ENCODE measurements at regions not wholly inside any gene's neighbourhood (a gene's known extent, or its start where the extent isn't known, plus 50 kb on each side); places are given as distances from the start of the nearest gene placed in this dataset.
A peak's percentile ranks its signal among the peaks of the same experiment; 100 is the strongest.

DNA sequence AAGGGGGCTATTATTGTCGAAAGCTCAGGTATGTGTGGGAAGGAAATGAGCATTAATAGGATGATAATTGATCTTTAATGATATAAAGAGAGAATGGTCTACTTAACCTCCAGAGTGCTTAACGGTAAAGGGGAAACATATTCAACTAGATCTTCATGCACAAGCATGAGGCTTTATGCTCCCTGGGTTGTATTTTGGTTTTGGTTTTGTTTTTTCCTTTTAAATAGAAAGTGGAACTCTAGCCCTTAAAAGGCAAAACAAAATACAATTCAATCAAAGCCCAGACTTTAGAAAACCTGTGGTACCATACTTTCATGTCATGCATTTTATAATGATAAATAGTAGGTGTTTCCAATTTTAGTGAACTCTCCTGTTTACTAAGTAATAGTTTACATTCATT lies 622.7 kb downstream of the METTL15 start:
- DNase-seq (ENCODE audit: low read depth), result no peak

DNA sequence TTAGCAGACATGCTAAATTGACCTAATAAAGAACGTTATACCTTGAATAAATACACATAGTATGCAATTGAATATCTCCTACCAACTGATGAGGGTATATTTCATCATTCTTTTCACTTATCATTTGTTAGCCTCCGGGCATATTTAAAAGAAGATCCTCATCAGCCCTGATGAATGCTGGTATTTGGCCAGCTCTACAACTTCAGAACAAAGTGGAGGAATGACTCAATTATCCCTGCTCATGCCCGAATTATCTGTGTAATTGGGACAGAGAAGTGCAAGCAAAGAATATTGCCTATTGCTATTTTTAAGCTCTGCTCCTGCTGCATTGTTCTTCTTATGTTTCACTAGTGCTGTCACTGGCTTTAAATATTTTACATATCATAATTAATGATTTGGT lies 622.1 kb downstream of the METTL15 start:
- no peak for DNase-seq (ENCODE audit: low read depth)

DNA sequence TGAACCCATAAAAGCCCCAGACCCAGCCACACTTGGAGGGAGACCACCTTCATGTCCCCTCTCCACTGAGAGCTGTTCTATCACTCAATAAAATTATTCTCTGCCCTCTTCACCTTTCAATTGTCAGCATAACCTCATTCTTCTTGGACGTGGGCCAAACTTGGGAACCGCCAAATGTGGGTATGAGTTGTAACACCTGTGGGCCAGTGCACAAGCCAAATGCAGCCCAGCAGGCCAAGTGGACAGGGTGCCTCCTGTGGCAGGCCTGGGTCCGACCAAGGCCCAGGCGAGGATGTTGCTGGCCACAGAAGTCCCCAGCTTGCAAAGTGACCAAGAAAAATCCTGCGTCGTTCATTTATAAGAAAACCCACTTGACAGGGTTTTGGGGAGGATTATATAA lies 621.2 kb downstream of the METTL15 start:
- no peak for DNase-seq (ENCODE audit: low read depth)

DNA sequence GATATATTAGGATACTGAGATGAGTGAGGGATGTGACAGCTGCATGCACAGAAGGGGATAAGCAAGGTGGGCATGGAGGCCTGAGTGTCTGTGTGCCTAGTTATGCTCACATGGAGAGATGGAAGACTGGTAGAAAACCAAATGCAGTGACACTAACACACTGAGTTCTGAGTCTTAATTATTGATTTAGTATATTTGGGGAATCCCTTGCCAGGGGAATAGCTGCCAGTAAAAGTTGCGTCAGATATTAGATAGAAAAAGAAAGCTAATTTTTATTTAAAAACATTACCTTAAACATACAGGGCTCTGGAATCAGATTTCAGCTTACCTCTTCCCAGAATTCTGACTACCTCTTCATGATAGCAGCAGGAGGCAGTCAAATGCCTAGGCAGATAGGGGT lies 620.5 kb downstream of the METTL15 start:
- no peak for DNase-seq (ENCODE audit: low read depth)

DNA sequence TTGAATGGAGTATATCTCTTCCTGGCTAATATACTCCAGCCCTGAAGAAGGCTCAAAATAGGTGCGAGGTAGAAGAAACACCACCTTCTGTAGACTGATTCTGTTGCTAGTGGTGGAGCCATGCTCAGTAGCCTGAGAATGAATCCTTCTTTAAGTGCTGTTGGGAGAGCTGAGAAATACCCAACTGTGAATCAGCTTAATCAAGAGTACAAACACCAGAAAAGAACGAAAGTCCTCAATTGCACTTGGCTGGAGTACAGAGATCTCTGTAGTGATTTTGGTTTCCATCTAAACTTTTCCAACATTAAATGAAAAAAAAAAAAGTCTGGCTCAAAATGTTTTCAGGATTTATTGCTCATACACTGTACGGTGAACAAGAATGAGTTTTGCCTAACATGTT lies 619.1 kb downstream of the METTL15 start:
- no peak for DNase-seq (ENCODE audit: low read depth)

DNA sequence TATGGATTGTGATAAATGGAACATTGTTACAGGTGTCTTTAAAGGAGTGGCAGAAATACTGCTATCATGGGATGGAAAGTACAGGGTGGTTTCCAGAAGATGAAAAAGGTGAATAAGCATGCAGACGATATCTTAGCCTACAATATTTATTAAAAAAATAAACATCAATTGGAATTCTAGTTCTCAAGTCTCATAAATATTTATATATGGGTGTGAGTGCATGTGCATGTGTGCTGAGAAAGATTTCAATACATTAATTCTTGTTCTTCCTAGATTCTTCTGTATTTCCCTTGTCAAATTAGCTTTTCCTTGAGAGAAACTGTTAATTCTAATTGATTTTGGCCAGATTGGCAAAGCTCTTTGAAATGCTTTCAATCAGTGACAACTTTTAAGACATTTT lies 618.2 kb downstream of the METTL15 start:
- DNase-seq (ENCODE audit: low read depth), result no peak

DNA sequence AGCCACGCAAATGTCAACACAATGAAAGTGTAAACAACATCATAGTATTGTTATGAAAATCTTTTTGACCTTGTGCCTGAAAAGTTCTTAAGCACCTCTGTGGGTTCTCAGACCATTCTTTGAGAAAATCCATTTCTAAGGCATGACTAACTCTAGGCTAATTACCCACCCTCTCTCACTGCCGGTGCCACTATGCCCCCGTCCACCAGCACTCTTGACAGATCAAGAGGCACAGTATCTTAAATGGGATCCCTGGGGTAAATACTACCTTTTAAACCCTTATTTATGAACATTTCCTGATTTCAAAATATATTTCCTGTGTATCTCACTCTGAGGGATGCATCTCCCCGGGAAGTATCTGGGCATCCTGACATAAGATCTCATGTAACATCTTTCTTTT lies 607.5 kb downstream of the METTL15 start:
- no peak for DNase-seq (ENCODE audit: low read depth)

DNA sequence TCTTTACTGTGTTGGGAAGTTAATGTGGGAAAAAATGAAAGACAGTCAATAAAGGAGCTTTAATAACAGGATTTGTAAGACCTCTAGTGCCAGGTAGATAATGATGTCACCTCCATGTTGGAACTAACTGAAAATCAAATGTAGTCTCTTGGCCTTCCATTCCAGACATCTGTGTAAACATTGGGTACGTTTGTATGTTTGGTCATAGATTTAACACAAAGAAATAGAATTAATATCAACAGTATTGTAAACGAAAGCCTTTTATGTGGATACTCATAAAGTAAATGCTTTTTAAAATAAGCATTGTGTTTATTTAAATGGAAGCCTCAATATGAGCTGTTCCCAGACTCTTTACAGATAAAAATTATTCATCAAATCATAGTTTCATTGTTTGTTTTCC lies 605.7 kb downstream of the METTL15 start:
- no peak for DNase-seq (ENCODE audit: low read depth)

DNA sequence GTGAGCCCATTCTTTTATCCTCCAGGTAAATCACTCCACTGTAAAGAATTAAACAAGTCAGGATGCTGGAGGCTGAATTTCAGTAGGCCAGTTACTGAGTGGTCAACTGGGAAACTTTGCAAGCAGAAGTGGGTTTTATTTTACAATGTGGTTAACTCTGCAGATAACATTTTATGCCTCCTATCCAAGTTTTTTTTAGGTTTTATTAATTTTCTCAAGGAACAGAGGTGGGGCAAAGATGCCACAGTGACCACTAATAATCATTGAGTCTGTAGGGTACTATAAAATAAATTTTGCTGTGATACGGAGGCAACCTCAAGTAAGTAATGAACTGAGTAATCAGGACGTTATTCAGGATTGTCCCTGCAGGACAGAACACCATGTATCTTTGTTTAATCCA lies 599.9 kb downstream of the METTL15 start:
- no peak for DNase-seq (ENCODE audit: low read depth)

DNA sequence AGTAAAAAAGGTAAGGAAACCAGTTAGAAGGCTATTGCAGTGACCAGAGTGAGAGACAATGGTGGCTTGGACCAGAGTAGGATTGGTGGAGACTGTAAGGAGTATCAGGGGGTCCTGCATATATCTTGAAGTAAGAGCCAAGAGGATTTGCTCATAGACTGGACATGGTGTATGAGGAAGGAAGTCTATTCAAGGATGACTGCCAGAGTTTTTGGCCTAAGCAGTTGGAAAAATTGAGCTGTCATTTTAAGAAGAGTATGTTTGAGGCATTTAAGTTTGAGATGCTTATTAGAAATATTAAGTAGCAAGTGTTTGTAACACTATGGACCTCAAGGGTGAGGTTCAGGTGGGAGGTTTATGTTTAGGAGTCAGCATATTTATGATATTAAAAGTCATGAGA lies 596.6 kb downstream of the METTL15 start:
- DNase-seq (ENCODE audit: low read depth), result no peak

DNA sequence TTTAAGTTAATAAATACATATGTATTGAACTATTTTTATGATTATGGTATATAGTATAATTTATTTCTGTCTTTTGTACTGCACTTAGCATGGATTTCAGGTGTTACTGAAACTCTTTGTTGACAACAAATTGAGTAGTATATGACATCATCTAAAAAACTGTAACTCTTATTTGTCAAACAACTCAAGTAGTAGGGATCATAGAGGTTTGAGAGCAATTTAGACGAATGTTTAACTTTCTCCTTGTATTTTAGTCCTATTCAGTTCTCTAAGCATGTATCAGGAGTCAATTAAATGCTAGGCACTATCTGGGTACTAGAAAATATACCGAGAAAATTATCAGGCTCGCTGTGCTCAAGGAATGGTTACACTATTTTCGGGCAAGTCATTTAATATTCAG lies 595.2 kb downstream of the METTL15 start:
- DNase-seq (ENCODE audit: low read depth), result no peak

DNA sequence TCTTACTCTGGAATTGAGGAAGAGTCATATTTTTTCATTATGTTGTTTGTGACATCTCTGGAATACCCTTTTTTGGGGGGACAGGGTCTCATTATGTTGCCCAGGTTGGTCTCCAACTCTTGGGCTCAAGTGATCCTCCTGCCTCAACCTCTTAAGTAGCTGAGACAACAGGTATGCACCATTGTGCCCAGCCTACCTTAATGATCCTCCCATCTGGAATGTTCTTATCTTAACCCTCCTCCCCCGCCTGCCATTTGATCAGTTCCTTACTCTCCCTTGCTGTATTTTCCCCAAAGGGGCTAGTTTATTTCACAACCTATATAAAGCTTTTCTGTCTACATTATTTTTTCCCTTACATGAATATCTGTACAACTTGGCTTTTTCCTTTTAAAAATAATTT lies 594.7 kb downstream of the METTL15 start:
- no peak for DNase-seq (ENCODE audit: low read depth)

DNA sequence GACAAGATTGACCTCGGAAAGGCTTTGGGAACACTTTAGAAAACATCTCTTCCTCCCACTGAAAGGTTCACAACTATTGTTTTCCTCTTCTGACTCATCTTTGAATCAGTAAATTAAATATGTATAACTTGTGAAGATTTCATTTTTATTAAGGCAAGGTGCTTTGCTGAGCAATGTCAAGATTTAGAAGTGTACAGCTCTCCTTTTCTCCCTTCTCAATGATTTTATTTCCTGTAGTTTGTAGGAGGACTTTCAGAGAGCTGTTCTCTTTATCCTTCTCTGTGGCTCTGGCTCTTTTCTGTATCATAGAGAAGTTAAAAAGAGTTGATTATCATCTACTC lies 594.2 kb downstream of the METTL15 start:
- DNase-seq (ENCODE audit: low read depth), result no peak

DNA sequence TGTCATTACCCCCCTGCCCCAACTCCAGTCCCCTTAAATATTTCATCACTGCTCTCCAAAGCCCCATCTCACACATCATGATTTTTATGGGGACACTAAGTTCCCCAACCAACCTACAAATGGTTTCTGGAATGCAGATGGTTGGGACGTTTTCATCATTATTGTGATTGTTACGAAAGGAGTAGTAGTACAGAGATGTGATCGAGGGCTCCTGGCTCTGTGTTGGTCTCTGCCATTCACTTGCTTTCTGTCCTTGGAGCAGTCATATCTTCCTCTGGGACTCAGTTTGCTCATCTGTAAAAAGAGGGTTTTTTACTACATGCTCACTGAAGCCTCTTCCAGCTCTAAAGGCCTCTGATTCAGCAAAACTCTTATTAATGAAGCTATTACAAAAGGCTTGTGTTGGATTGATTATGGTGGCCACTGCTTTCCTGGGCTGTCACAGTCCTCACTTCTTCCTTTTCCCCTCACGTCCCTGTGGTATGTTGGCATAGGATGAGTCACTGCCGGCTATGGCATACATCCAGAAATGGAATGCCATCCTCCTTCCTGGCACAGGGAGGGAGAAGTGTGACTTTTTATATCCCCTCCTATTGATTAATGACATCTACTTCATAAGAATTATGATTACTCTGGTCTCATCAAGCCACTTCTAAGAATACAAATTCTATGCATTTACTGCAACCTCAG lies 593.7 kb downstream of the METTL15 start:
- peak; percentile 90 for DNase-seq (ENCODE audit: low read depth)

DNA sequence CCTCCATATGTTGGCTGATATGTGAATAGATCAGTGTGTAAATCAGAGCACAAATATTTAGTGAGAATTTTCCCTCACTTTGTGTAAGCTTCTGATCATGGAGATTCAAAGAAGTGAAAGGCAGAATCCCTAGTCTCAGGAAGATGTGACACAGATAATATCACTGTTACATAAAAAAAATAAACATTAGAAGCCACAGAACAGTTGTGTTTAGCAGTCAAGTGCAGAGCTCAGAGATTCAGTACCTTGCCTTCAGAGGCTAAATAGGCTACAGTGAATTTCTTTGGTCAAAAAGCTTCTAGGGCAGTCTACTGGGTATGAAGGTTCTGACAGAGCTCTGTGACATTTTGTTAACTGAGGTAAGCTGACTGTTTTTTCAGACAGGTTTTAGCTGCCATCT lies 591.5 kb downstream of the METTL15 start:
- no peak for DNase-seq (ENCODE audit: low read depth)

DNA sequence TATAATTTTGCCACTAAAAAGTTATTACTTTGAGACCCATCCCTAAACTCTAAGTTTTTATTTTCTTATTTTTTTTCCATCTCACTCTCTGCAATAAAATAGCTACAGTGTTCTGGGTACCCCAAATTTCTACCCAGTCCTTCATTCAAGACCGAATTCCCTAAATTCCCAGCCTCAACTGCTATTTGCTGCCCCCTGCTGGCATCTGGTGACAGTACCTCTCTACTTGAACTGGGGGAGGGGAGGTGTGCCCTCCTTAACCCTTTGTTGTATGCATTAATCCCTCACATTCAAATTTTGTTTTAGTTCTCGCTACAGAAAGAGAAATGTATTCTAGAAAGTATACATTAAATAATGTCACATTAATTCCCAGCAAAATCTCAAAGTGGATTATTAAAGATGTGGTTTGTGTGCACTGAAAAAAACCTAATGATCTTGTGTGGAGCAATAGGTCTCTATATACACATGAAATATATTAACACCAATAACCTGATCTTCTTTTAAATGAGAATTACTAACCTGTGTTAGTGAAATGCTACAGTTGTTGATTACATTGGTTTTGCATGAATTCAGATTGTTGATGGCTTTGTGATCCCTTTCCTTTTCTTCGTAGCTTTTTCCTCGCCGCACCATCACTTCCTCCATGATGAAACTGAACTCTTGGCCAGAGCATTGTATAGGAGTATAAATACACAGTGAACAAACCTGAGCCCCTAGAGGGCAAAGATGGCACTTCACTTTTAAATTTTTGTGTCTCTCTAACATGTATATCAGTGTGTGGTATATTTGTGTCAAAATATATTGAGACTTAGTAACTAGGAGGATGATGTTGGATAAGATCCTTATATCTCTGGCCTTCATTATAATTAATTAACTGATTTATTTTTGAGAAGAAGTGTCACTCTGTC lies 590.0 kb downstream of the METTL15 start:
- no peak for DNase-seq (ENCODE audit: low read depth)

DNA sequence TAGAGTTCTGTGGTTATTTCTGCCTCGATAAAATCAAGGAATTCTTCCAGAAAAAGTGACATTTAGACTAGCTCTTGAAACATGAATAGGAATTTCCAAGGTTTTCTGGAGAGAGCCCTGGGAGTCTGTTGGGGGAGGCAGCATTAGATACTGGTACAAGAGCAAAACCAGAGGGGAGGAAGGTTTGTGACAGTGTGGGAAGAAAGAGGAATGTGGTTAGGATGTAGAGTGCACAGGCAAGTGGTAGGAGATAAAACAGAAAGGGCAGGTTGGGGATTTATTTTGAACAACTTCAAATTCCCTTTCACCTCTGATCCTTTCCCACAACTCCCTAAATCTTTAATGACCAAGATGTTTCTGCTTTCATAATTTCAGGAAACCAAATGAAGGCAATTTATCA lies 588.4 kb downstream of the METTL15 start:
- DNase-seq (ENCODE audit: low read depth), result no peak

DNA sequence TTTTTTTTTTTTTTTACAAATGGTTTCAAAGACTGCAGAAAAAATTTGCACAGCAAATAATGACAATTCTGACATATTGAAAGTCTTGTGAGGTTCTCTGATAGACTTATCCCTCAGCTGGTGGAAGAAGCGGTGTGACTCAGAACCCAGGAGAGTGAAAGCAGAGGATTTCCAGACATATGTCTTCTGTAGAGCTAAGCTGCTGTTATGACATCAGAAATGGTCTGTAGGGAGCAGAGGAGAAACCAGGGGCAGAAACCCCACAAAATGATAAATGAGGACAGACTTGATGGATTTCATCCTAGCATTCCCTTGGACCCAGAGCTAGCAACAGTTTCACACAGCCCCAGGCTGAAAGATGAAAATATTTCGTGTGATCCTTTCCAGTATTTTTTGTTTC lies 582.6 kb downstream of the METTL15 start:
- DNase-seq (ENCODE audit: low read depth), result no peak

DNA sequence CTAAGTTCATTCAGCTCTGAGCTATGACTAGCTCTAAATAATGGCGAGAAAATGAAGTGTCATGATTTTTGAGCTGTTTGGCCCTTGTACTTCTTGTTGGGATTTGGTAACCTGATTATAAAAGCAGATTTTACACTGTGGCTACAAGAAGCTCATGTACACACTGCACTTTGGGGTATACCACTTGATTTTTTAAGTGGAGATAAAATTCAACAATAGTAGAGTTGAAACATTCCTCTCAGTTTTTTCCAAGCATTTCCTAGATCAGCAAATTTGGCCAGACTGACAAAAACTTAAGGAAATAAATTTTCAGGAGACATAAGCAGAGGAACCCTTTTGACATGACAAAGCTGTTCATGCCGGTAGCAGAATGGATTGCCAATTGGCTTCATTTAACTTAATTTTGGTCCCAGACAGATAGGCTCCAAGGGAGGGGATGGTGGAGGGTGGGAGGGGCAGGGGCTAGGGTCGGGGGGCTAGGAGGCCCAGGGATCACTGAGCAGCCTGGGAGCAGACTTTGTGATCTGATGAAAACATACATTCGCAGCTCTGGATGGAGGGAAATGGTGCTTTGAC lies 575.9 kb downstream of the METTL15 start:
- DNase-seq (ENCODE audit: low read depth), result no peak

DNA sequence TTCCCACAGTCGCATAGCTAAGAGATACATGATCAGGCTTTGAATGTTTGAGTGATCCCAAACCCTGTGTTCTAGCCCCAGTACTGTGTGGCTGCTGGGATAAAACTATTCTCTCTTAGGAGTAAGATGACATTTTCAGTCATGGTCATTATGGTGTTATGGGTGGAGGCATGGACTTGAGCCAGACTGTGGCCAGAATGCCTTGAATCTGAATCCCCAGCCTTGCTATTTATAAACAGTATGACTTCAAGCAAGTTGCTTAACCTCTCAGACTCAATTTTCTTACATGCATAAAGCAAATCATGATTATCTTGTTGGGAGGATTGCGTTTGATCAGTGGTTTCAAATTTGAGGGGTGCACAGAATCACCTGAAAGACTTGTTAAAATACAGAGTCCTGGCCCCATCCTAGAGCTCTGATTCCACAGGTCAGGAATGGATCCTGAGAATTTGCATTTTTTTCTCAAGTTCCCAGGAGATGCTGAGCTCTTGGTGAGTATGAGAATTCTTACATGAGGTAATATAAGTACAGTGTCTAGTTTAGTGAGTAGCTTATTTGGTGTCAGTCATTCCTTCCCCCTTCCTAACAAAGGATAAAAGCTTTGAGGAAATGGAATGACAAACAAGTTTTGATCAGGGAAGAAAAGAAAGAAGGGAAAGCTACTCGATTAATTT lies 571.7 kb downstream of the METTL15 start:
- DNase-seq (ENCODE audit: low read depth), result no peak

DNA sequence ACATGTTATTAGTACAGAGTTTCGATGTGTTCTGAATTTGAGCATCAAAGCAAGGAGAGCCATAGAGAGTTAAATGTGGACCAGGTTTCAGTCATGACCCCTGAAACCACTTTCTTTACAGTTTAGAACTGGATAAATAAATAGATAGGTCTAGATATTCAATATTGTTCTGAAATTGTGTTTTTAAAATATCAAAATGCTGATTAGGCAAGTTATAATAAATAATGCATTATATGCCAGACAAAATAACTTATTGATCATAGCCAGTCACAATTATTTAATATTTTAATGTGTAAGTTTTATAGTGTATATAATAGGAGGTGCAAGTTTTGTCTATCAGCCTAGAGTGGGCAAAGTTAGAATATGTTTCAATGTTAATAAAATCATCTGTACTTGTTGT lies 569.5 kb downstream of the METTL15 start:
- DNase-seq (ENCODE audit: low read depth), result no peak

DNA sequence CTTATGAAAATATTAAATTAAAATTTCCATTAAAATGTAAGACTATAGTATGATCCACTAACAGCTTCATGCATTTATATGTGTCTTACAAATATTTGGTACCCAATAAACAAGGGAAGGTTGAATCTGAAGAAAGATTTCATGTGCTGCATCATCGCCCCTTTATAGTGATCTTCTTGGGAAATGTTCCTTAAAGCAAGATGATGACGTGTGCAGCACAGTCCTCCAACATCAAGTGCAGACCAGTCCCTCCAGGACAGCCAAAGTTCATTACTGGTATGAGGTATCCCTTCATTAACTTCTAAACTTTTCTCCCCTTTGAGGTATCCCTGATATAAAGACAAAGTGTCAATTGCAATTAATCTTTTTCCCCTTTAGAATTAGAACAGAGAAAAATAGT lies 567.0 kb downstream of the METTL15 start:
- DNase-seq (ENCODE audit: low read depth), result no peak

Measured in HS-27A (cell line).